Caco-2 (cell line): ENCODE measurements at regions not wholly inside any gene's neighbourhood (a gene's known extent, or its start where the extent isn't known, plus 50 kb on each side); places are given as distances from the start of the nearest gene placed in this dataset.

Experiments used
- BruUV-seq: library from RNA; stranded (reverse); fragments of 400-500 nt; replicated peaks from 2 replicates; lab custom pipeline; 2021; lab: Mats Ljungman, UMichigan
- CTCF ChIA-PET: fragments of 300-600 bp; sonication (Branson Sonifier 250); formaldehyde crosslinking; loops from one replicate; lab custom pipeline; 2022; ENCODE audit warnings: antibody characterized with exemption; lab: Charles Lee
- POLR2A ChIA-PET: fragments of 300-600 bp; sonication (Branson Sonifier 250); formaldehyde crosslinking; loops from one replicate; lab custom pipeline; 2022; ENCODE audit warnings: antibody characterized with exemption; lab: Charles Lee
- DNase-seq, 2 experiments: peaks; one replicate each; pipeline versions ENCODE4 v3.0.0 to v3.0.0-alpha.2; 2020 to 2022
- H3K27me3 ChIP-seq: replicated peaks from 2 replicates; pipeline ENCODE4 v1.6.0; 2011; ENCODE audit warnings: low read length; ENCODE audit not compliant: control insufficient read depth, insufficient read depth
- H3K36me3 ChIP-seq: 2 replicates; pipeline ENCODE4 v1.5.1; 2011; ENCODE audit warnings: low read length; ENCODE audit not compliant: control insufficient read depth, insufficient read depth
- H3K4me1 ChIP-seq: fragments of 250-450 bp; sonication (Bioruptor Pico); 2 replicates; pipeline ENCODE4 v1.5.1; 2020; ENCODE audit warnings: mild to moderate bottlenecking
- H3K4me3 ChIP-seq: 2 replicates; pipeline ENCODE4 v1.5.1; 2011; ENCODE audit warnings: low read depth, mild to moderate bottlenecking, control low read depth, low read length
- H3K9me3 ChIP-seq: fragments of 250-450 bp; sonication (Bioruptor Pico); 2 replicates; pipeline ENCODE4 v1.5.1; 2020; ENCODE audit warnings: mild to moderate bottlenecking, moderate library complexity
- H3K27ac Mint-ChIP-seq: one replicate; pipeline ENCODE4 v1.8.0; 2022; ENCODE audit warnings: mixed read lengths; ENCODE audit not compliant: unreplicated experiment
- H3K27me3 Mint-ChIP-seq: one replicate; pipeline ENCODE4 v1.8.0; 2022; ENCODE audit warnings: mixed read lengths; ENCODE audit not compliant: insufficient read depth, unreplicated experiment
- H3K36me3 Mint-ChIP-seq: one replicate; pipeline ENCODE4 v1.8.0; 2022; ENCODE audit warnings: mild to moderate bottlenecking, mixed read lengths; ENCODE audit not compliant: insufficient read depth, unreplicated experiment
- H3K4me1 Mint-ChIP-seq: one replicate; pipeline ENCODE4 v1.8.0; 2022; ENCODE audit warnings: low read depth, mixed read lengths; ENCODE audit not compliant: unreplicated experiment
- H3K4me3 Mint-ChIP-seq: one replicate; pipeline ENCODE4 v1.8.0; 2022; ENCODE audit warnings: mild to moderate bottlenecking, moderate library complexity, mixed read lengths; ENCODE audit not compliant: unreplicated experiment
- H3K9me3 Mint-ChIP-seq: one replicate; pipeline ENCODE4 v1.8.0; 2022; ENCODE audit warnings: mixed read lengths; ENCODE audit not compliant: unreplicated experiment
- CTCF ChIP-seq, 2 experiments: fragments of 200-600 bp in 1 of 2; IDR thresholded peaks; 1 replicate in 1 of 2; 2 replicates in 1 of 2; pipeline versions ENCODE4 v1.5.1 to v1.8.0; 2011 to 2022; ENCODE audit warnings: antibody characterized with exemption in 1 of 2, control low read depth in 1 of 2, inconsistent platforms in 1 of 2, low read depth in 1 of 2, low read length in 1 of 2, mild to moderate bottlenecking in 1 of 2, moderate library complexity in 1 of 2; ENCODE audit not compliant: insufficient read depth in 1 of 2, severe bottlenecking in 1 of 2, unreplicated experiment in 1 of 2
- intact Hi-C: fragments of 100-400 bp; cut with micrococcal nuclease; formaldehyde crosslinking; loops from one replicate; pipeline ENCODE4 v1.10.0; 2022; ENCODE audit not compliant: unreplicated experiment

GRCh38 chr2:104562537-104562936 is 291.4 kb upstream of the POU3F3 start:
- no peaks in the 10 kb centered on the region for H3K9me3 ChIP-seq
- H3K9me3 Mint-ChIP-seq: no peaks in the 10 kb centered on the region
- H3K4me3 ChIP-seq: no peak overlapping the region
- TF ChIP-seq CTCF (IDR thresholded peaks at IDR 0.05; ENCODE audit: insufficient read depth in 1 of 2, low read depth in 1 of 2, low read length in 1 of 2, severe bottlenecking in 1 of 2, unreplicated experiment in 1 of 2): no peak
- no peaks in the 10 kb centered on the region for H3K36me3 Mint-ChIP-seq
- H3K27me3 ChIP-seq: no peaks in the 10 kb centered on the region; the same call in 1 of the 2 replicates
- BruUV-seq: no TSS peak
- POLR2A ChIA-PET: no interaction called here
- H3K4me1 Mint-ChIP-seq: no peaks in the 10 kb centered on the region
- DNase-seq: no peak
- CTCF ChIA-PET: no interaction called here
- no peak overlapping the region for H3K27ac Mint-ChIP-seq
- intact Hi-C loops: no loop called here
- no peak overlapping the region for H3K4me3 Mint-ChIP-seq
- H3K27me3 Mint-ChIP-seq: peaks cover 27% of the 10 kb centered on the region
- H3K4me1 ChIP-seq: no peaks in the 10 kb centered on the region
- H3K36me3 ChIP-seq: no peaks in the 10 kb centered on the region

- H3K9me3 ChIP-seq: no peaks in the 10 kb centered on the region
- no TSS peak for BruUV-seq
- H3K27me3 Mint-ChIP-seq: peaks cover 24% of the 10 kb centered on the region
- H3K36me3 ChIP-seq: no peaks in the 10 kb centered on the region
- H3K27ac Mint-ChIP-seq: no peak overlapping the region
- H3K4me3 Mint-ChIP-seq: no peak overlapping the region
- ChIA-PET CTCF (no interaction called here), POLR2A (no interaction called here)
- H3K9me3 Mint-ChIP-seq: no peaks in the 10 kb centered on the region
- intact Hi-C loops: no loop called here
- H3K36me3 Mint-ChIP-seq: no peaks in the 10 kb centered on the region
- no peaks in the 10 kb centered on the region for H3K4me1 Mint-ChIP-seq
- no peaks in the 10 kb centered on the region for H3K4me1 ChIP-seq
- H3K4me3 ChIP-seq: no peak overlapping the region
- no peak for DNase-seq
- H3K27me3 ChIP-seq: no peaks in the 10 kb centered on the region; the same call in 1 of the 2 replicates
- no peak for TF ChIP-seq CTCF (IDR thresholded peaks at IDR 0.05; ENCODE audit: insufficient read depth in 1 of 2, low read depth in 1 of 2, low read length in 1 of 2, severe bottlenecking in 1 of 2, unreplicated experiment in 1 of 2)
Observed at GRCh38 chr2:104563398-104563996, 290.4 kb upstream of the POU3F3 start.

GRCh38 chr2:104568247-104568646 is 285.7 kb upstream of the POU3F3 start:
- Histone ChIP-seq H3K4me1 (no peaks in the 10 kb centered on the region), H3K9me3 (no peaks in the 10 kb centered on the region), H3K27me3 (no peaks in the 10 kb centered on the region; the same call in 1 of the 2 replicates), H3K4me3 (no peak overlapping the region), H3K36me3 (no peaks in the 10 kb centered on the region)
- no peak for DNase-seq
- TF ChIP-seq CTCF (IDR thresholded peaks at IDR 0.05; ENCODE audit: insufficient read depth in 1 of 2, low read depth in 1 of 2, low read length in 1 of 2, severe bottlenecking in 1 of 2, unreplicated experiment in 1 of 2): no peak
- Mint-ChIP-seq H3K27ac (no peak overlapping the region), H3K4me3 (no peak overlapping the region), H3K36me3 (no peaks in the 10 kb centered on the region), H3K9me3 (no peaks in the 10 kb centered on the region), H3K4me1 (no peaks in the 10 kb centered on the region), H3K27me3 (peaks cover 3% of the 10 kb centered on the region)
- intact Hi-C loops: no loop called here
- ChIA-PET POLR2A (no interaction called here), CTCF (no interaction called here)
- BruUV-seq: no TSS peak
